ENCODE measurements at regions not wholly inside any gene's neighbourhood (a gene's known extent, or its start where the extent isn't known, plus 50 kb on each side); places are given as distances from the start of the nearest gene placed in this dataset.

GRCh38 chr4:17126321-17126966, 228.0 kb upstream of the LDB2 start:
- TF ChIP-seq, protein P1, sequence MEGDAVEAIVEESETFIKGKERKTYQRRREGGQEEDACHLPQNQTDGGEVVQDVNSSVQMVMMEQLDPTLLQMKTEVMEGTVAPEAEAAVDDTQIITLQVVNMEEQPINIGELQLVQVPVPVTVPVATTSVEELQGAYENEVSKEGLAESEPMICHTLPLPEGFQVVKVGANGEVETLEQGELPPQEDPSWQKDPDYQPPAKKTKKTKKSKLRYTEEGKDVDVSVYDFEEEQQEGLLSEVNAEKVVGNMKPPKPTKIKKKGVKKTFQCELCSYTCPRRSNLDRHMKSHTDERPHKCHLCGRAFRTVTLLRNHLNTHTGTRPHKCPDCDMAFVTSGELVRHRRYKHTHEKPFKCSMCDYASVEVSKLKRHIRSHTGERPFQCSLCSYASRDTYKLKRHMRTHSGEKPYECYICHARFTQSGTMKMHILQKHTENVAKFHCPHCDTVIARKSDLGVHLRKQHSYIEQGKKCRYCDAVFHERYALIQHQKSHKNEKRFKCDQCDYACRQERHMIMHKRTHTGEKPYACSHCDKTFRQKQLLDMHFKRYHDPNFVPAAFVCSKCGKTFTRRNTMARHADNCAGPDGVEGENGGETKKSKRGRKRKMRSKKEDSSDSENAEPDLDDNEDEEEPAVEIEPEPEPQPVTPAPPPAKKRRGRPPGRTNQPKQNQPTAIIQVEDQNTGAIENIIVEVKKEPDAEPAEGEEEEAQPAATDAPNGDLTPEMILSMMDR (optimal IDR thresholded peaks at IDR 0.05 in 1 of 3, IDR thresholded peaks at IDR 0.05 in 1 of 3, conservative IDR thresholded peaks at IDR 0.05 in 1 of 3; ENCODE audit: extremely low read depth in 1 of 3, insufficient read depth in 2 of 3, low read length in 3 of 3) = no peak
- TF ChIP-seq EZH2 (IDR thresholded peaks at IDR 0.05; ENCODE audit: low read length) = no peak

All from keratinocyte (primary cell).